Esophagus squamous epithelium (tissue), 5 donors: ENCODE measurements at regions not wholly inside any gene's neighbourhood (a gene's known extent, or its start where the extent isn't known, plus 50 kb on each side); places are given as distances from the start of the nearest gene placed in this dataset.

Experiments used
- DNase-seq: peaks from one replicate; lab custom pipeline; 2025; lab: John Stamatoyannopoulos, UW
- H3K27ac ChIP-seq, 4 donors: fragments of 200-600 bp; sonication (generic); one replicate each; pipeline ENCODE4 v1.5.1; 2016 to 2019; ENCODE audit warnings: mild to moderate bottlenecking in 1 of 4
- H3K27me3 ChIP-seq, 4 donors: fragments of 200-600 bp; sonication (generic); 1 replicate in 3 of 4; 2 replicates in 1 of 4; pipeline versions ENCODE4 v1.5.1 to v1.6.0; 2017 to 2021; ENCODE audit warnings: antibody characterized with exemption in 1 of 4
- H3K36me3 ChIP-seq, 3 donors: fragments of 200-600 bp; sonication (generic); one replicate each; pipeline ENCODE4 v1.5.1; 2016 to 2019
- H3K4me1 ChIP-seq, 3 donors: fragments of 200-600 bp; sonication (generic); one replicate each; pipeline ENCODE4 v1.5.1; 2017 to 2019
- H3K4me3 ChIP-seq, 4 donors: fragments of 200-600 bp; sonication (generic); 1 replicate in 3 of 4; 2 replicates in 1 of 4; pipeline ENCODE4 v1.5.1; 2016 to 2019; ENCODE audit warnings: mild to moderate bottlenecking in 2 of 4, moderate library complexity in 1 of 4
- H3K9me3 ChIP-seq, 3 donors: fragments of 200-600 bp; sonication (generic); one replicate each; pipeline ENCODE4 v1.5.1; 2016 to 2019
- CTCF ChIP-seq, 6 experiments: fragments of 450-650 bp in 4 of 6; fragments of 200-600 bp in 2 of 6; sonication (generic) in 2 of 6; IDR thresholded peaks; one replicate each; pipeline ENCODE4 v1.5.1; 2016 to 2019; ENCODE audit warnings: antibody characterized with exemption in 6 of 6, mild to moderate bottlenecking in 4 of 6, moderate library complexity in 4 of 6
- POLR2A ChIP-seq, 4 donors: fragments of 450-650 bp; IDR thresholded peaks; one replicate each; pipeline ENCODE4 v1.6.1; 2017; ENCODE audit warnings: antibody characterized with exemption in 4 of 4, mild to moderate bottlenecking in 4 of 4, moderate library complexity in 3 of 4
- WGBS, 2 donors: methylation state at CpG; one replicate each; pipeline ENCODE4 v1.1.5; 2018; 5-methylcytosine and 5-hydroxymethylcytosine counted together
- intact Hi-C: fragments of 100-400 bp; cut with DNase I; formaldehyde crosslinking; loops from one replicate; pipeline ENCODE4 v1.15.0; 2022
- donor health status: DM: yes; HTN: yes; CAD: no.

- intact Hi-C loops: no loop called here
- H3K27ac ChIP-seq: no peak overlapping the region
- no peaks in the 10 kb centered on the region for H3K36me3 ChIP-seq
- no peak overlapping the region for H3K4me3 ChIP-seq
- H3K9me3 ChIP-seq: no peaks in the 10 kb centered on the region
- H3K27me3 ChIP-seq: no peaks in the 10 kb centered on the region
- DNase-seq: no peak
- no peak for TF ChIP-seq POLR2A (IDR thresholded peaks at IDR 0.05)
- TF ChIP-seq CTCF (IDR thresholded peaks at IDR 0.05): no peak
- H3K4me1 ChIP-seq: no peaks in the 10 kb centered on the region
Observed at GRCh38 chr4:64829749-64830148, 420.5 kb upstream of the TECRL start.

GRCh38 chr4:64824591-64824990, 415.3 kb upstream of the TECRL start:
- DNase-seq: no peak
- H3K4me1 ChIP-seq: no peaks in the 10 kb centered on the region
- TF ChIP-seq POLR2A (IDR thresholded peaks at IDR 0.05) (no peak), CTCF (IDR thresholded peaks at IDR 0.05) (no peak)
- 34 to 47% methylated on average over 1 of the region's 1 CpG for WGBS, 2 donors
- H3K4me3 ChIP-seq: no peak overlapping the region
- H3K27me3 ChIP-seq: no peaks in the 10 kb centered on the region
- intact Hi-C loops: no loop called here
- no peaks in the 10 kb centered on the region for H3K9me3 ChIP-seq
- no peak overlapping the region for H3K27ac ChIP-seq
- no peaks in the 10 kb centered on the region for H3K36me3 ChIP-seq

- no peak overlapping the region for H3K27ac ChIP-seq
- no peaks in the 10 kb centered on the region for H3K4me1 ChIP-seq
- no peaks in the 10 kb centered on the region for H3K27me3 ChIP-seq
- no peak for DNase-seq
- intact Hi-C loops: no loop called here
- no peaks in the 10 kb centered on the region for H3K9me3 ChIP-seq
- H3K4me3 ChIP-seq: no peak overlapping the region
- no peaks in the 10 kb centered on the region for H3K36me3 ChIP-seq
- no peak for TF ChIP-seq CTCF (IDR thresholded peaks at IDR 0.05)
- no peak for TF ChIP-seq POLR2A (IDR thresholded peaks at IDR 0.05)
Observed at GRCh38 chr4:64822405-64822804, 413.2 kb upstream of the TECRL start.

GRCh38 chr4:64821219-64821976, 412.1 kb upstream of the TECRL start:
- TF ChIP-seq CTCF (IDR thresholded peaks at IDR 0.05): no peak
- TF ChIP-seq POLR2A (IDR thresholded peaks at IDR 0.05): no peak
- H3K4me3 ChIP-seq: no peak overlapping the region
- WGBS, 2 donors: 57 to 60% methylated on average over 6 of the region's 6 CpGs
- H3K36me3 ChIP-seq: no peaks in the 10 kb centered on the region
- intact Hi-C loops: no loop called here
- no peaks in the 10 kb centered on the region for H3K27me3 ChIP-seq
- no peak overlapping the region for H3K27ac ChIP-seq
- no peaks in the 10 kb centered on the region for H3K9me3 ChIP-seq
- H3K4me1 ChIP-seq: no peaks in the 10 kb centered on the region
- DNase-seq: no peak

- no peak overlapping the region for H3K4me3 ChIP-seq
- H3K9me3 ChIP-seq: no peaks in the 10 kb centered on the region
- intact Hi-C loops: no loop called here
- no peak for DNase-seq
- H3K27me3 ChIP-seq: no peaks in the 10 kb centered on the region
- 64 to 73% methylated on average over 2 of the region's 2 CpGs for WGBS, 2 donors
- H3K4me1 ChIP-seq: no peaks in the 10 kb centered on the region
- H3K27ac ChIP-seq: no peak overlapping the region
- no peaks in the 10 kb centered on the region for H3K36me3 ChIP-seq
- TF ChIP-seq POLR2A (IDR thresholded peaks at IDR 0.05) (no peak), CTCF (IDR thresholded peaks at IDR 0.05) (no peak)
Observed at GRCh38 chr4:64814616-64815015, 405.4 kb upstream of the TECRL start.
